Hematopoietic multipotent progenitor cell treated with erythropoietin and hydrocortisone succinate and interleukin-3 and kit ligand, for 17 days (in vitro differentiated cells): ENCODE measurements at regions not wholly inside any gene's neighbourhood (a gene's known extent, or its start where the extent isn't known, plus 50 kb on each side); places are given as distances from the start of the nearest gene placed in this dataset.
"Not testable (repeated sequence)": the region's sequence is repeated elsewhere in the genome, so short reads cannot be mapped to it uniquely, and the experiment has no call there.

ENCODE experiments used
- DNase-seq: peaks from one replicate; pipeline ENCODE4 v3.0.0-alpha.2; 2015; ENCODE audit warnings: low spot score

DNA sequence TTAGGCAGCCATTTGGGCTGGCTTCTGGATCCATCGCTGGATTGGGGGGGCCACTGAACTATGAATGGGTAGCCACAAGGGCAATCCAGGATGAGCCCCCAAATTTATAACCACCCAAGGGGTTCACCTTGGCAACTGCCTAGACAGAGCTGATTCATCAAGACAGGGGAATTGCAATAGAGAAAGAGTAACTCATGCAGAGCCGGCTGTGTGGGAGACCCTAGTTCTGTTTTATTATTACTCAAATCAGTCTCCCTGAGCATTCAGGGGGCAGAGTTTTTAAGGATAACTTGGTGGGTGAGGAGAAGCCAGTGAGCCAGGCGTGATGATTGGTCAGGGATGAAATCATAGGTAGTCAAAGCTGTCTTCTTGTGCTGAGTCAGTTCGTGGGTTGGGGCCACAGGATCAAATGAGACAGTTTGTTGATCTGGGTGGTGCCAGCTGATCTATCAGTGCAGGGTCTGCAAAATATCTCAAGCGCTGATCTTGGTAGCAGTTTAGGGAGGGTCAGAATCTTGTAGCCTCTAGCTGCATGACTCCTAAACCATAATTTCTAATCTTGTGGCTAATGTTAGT lies 57.9 kb downstream of the DNAJB9 start:
- no peak for DNase-seq

DNA sequence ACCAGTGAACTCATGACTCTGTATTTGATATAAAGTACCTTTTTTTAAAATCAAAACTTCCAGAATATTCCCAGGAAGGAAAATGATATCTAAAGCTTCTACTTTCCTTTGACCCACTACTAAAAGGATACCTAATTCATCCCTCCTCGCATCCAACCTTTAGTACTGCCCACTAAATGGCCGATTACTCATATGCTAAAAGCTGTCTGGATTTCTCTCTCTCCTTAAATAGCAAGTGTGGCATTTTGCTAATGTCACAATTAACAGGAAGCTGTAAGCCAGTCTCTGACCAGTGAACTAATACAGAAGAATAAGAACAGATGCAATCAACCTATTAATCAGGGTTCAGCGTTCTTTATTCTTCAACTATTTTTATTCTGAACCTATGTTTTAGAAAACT lies 59.0 kb downstream of the DNAJB9 start:
- no peak for DNase-seq

GRCh38 chr7:108629651-108630400 lies 60.2 kb downstream of the DNAJB9 start:
- DNase-seq, result no peak

DNA sequence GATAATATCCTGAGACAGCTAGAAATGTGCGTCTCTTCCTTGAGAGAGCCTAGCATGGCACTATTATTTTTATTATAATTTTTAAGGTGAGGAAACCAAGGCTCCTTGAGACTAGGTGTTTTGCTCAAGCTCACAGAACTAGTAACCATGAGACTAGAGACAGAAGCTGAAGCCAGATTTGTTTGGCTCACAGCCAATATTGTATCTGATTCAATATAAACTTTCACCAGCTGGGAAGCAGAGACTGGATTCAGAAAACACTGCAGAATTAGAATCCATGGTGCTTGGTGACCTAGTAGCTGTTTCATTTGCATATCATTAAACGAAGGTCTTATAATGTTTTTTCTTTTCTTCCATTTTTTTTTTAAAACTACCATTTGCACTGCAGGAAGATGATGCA lies 64.4 kb downstream of the DNAJB9 start:
- no peak for DNase-seq

DNA sequence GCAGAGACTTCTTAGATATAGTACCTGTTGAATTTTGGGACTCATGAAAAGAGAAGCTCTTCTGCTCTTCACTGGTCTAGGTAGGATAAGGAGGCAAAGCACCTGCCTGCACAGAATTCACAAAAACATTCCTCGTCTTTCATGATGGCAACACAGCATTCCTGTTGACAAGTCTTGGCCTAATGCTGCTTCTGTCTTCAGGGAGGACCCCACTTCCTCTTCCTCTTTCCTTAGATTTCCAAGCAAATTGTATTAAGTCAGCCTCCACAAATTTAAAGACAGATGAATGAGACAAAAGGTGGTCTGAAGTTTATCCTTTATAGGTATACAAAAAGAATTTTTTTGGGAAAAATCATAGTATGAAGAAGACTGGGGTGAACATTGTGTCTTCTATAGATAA lies 64.9 kb downstream of the DNAJB9 start:
- DNase-seq, result no peak

- DNase-seq, result no peak
Observed at GRCh38 chr7:108637049-108637621, 67.5 kb downstream of the DNAJB9 start.

GRCh38 chr7:108642126-108642525 lies 72.5 kb downstream of the DNAJB9 start:
- DNase-seq, result no peak

DNA sequence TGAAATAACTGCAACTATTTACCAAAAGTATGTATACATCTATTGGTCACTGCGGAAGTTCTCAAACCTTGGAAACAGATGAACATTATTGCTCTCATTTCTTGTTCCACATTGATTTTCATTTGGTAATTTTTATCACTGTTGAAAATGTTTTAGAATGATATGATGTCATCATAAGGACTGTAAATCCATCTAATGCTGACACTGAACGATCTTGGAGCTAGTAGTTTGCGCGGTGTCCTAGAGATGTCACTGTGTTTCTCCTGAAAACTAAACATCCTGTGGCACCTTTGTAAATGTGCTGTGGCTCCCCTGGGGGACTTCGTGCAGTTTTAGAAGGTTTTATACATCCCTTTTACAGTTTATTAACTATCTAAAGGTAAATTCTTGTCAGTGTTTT lies 73.5 kb downstream of the DNAJB9 start:
- no peak for DNase-seq

- no peak for DNase-seq
Observed at GRCh38 chr7:108648989-108649388, 79.3 kb downstream of the DNAJB9 start.

DNA sequence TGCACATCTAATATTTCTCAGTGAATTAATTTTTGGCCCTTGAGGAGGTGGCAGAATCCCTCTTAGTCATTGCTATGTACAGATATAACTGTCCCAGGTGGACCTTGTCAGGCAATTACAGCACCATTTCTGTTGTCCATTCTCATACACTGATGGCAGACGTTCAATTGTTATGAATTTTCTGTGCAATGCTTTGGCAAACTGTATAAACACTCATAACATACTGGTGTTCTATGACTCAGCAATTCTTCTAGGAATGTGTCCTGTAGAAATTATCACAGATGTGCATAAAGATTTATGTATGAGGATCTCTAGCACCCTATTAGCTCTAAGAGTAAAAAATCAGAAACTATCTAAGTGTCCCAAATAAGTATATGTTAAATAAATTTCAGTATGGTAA lies 80.8 kb downstream of the DNAJB9 start:
- no peak for DNase-seq

GRCh38 chr7:108652886-108653285 lies 83.2 kb downstream of the DNAJB9 start:
- no peak for DNase-seq

DNA sequence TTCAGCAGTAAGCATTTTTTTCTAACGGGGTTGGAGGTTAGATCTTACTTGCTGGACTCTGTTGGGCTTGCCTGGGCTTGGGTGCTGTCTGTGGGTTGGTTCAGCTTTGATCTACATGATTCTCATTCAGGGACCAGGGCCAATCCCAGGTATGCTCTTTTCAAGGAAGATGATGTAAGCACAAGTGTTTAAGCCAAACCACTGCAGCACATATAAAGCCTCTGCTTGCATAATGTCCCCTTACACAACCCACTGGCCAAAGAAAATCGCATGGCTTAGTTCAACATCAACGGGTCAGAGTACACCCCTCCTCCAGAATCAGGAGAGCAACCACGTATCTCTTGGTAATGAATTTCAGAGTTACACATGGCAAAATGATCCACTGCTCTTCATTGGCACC lies 83.9 kb downstream of the DNAJB9 start:
- no peak for DNase-seq

GRCh38 chr7:108657140-108657726 lies 87.6 kb downstream of the DNAJB9 start:
- not testable (repeated sequence) for DNase-seq

- no peak for DNase-seq
Observed at GRCh38 chr7:108659261-108659660, 89.6 kb downstream of the DNAJB9 start.

DNA sequence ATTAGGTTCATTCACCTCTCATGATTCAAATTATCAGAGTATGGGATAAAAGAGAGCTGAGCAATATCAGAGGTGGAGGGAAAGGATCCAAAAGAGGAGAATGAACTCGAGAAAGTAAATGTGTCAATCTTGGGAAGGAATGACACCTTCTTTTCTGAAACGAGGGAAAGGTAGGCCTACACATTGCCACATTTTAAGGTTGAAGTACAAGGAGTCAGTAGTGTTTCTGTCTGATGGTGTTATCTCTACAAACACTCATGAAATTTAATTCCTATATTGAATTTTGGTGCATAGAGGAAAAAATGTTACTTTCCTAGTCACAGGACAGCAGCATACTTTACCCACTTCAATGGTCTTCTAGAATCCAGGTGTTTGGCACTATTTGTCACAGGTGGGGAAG lies 90.2 kb downstream of the DNAJB9 start:
- no peak for DNase-seq

DNA sequence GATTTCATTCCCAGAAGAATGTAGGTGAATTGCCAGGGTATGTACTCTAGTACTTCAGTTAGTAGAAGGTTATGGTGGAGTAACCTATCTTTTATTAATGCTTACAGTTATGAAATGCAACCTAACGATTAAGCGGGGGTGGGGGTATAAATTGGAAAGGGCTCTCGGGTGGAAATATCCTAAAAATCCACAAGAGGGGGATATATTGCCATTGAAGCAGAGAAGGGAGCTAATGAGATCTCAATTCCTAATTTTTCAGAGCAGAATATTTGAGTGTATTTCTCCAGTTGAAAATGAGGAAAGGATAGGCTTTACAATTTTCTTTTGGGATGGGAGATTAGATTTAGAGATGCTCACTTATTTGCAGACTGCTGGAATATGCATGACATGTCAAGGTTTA lies 90.8 kb downstream of the DNAJB9 start:
- no peak for DNase-seq

DNA sequence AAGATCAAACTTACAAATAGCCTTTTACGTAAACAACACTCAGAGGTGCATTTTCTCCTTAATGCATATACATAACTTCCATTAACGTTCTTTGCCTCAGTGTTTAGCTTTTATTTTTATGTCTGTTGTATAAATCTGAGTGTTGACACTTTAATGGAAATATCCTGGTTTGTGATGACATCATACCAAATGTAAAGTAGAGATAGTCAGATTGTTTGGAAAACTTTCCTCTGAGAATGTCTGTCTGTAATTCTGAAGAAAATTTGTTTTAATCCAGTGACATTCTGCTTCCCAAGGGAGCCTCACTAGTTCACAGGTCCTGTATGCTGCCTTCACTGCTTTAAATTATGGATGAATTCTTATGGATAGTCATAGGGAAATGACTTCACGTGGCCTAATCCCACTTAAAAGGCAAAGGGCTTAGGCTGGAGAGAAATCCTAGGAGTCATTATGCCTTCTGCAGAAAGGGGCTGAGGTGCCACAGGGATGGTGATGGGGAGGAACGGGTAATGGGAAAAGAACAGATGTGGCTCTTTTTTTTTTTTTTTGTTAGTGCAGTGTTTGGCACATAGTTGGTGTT lies 93.2 kb downstream of the DNAJB9 start:
- no peak for DNase-seq

- DNase-seq, result no peak
Observed at GRCh38 chr7:108663701-108664100, 94.0 kb downstream of the DNAJB9 start.

DNA sequence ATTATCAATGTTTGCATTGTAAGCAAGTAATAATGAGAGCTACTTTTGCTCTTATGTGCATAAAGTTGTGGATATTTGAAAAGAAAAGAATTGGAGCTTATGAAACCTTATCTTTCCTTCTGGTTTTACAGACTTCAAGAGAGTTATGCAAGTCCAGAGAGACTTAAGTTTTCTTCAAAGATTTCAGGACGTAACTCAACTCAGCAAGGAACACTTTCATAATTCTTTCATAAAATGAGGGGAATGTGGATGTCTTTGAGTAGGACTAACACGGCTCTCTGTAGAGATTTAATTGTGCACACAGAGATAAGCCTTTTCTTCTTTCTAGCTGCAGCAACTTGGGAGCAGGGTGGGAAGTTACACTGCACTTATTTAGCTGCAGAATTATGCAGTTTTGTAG lies 97.5 kb downstream of the DNAJB9 start:
- no peak for DNase-seq

DNA sequence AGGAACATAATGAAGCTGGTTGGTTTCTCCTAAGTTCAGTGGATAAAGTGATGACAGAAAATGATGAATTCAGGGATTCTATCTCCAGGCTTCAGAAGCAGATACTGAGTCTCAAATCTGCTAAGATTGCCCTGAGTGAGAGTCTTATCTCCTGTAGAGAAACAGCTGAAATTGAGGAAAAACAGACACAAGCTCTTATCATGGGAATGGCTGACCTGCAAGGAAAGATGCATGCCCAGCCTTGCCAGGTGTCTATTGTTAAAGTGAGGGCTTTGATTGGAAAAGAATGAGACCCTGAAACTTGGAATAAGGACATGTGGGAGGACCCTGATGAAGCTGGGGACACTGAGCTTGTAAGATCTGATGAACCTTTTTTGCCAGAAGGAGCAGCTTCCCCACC lies 100.3 kb downstream of the DNAJB9 start:
- DNase-seq, result no peak

DNA sequence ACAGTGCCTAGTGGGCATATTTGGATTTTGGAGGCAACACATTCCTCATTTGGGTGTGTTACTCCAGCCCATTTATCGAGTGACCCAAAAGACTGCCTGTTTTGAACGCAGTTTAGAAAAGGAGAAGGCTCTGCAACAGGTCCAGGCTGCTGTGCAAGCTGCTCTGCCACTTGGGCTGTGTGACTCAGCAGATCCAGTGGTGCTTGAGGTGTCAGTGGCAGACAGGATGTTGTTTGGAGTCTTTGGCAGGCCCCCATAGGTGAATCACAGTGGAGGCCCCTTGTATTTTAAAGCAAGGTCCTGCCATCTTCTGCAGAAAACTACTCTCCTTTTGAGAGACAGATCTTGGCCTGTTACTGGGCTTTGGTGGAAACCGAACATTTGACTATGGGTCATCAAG lies 104.0 kb downstream of the DNAJB9 start:
- not testable (repeated sequence) for DNase-seq

DNA sequence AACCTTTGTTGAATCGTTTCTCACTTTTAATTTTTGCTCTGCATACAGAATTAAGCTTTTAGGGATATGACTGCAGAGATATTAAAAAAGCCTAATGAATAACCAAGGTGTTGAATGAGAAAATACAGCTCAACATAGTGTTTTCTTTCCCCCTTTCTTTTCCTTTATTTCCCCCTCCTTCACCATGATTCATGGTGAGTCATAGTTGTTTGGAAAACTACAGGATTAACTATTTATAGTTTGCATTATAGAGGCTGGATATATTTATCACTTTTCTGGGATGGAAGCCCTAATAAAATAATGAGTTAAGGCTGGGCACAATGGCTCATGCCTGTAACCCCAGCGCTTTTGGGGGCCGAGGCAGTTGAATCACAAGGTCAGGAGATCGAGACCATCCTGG lies 115.0 kb downstream of the DNAJB9 start:
- DNase-seq, result no peak

DNA sequence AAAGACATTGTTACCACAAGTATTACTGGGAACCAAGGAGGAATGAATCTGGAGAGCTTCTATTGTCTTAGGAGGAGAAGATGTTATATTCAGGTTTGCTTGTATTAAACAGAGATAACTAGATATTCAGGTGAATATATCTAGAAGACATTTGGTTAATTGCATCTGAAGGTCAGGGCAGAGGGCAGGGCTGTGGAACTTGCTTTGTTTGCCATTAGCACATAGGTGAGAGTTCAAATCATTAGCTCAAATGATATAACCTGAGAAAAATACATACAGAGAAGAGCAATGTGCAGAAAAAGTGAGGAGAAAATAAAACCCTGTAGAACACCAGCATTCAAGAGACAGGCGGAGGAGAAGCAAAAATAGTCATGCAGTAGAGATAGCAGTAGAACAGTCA lies 116.8 kb downstream of the DNAJB9 start:
- no peak for DNase-seq
